LNCAP (cell line): ENCODE measurements at regions not wholly inside any gene's neighbourhood (a gene's known extent, or its start where the extent isn't known, plus 50 kb on each side); places are given as distances from the start of the nearest gene placed in this dataset.

Experiments used
- CTCF ChIP-seq: fragments of 450-650 bp; IDR thresholded peaks from 2 replicates; pipeline ENCODE4 v1.5.1; 2017; ENCODE audit warnings: mild to moderate bottlenecking

DNA sequence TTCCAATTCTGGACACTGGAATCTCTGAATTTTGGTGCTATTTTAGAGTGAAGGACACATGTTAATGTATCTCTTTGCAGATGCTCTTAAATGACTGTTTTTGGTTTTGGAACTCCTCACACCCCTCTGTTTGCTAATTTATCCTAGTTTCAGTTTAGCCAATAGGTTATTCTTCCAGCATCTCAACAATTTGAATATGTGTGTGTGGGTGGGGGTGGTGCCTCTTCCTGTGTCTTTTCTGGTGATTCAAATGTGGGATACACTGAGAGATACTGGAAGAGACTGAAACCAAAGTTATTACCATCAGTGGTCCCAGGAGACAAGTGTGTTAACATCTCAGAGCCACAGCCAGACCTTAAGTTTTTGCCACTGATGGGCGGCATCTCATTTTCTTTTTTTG, 1317.4 kb upstream of the TMEM132C start:
- TF ChIP-seq CTCF: no peak

- no peak for TF ChIP-seq CTCF
These were observed 1316.7 kb upstream of the TMEM132C start for GRCh38 chr12:126950266-126950665.

DNA sequence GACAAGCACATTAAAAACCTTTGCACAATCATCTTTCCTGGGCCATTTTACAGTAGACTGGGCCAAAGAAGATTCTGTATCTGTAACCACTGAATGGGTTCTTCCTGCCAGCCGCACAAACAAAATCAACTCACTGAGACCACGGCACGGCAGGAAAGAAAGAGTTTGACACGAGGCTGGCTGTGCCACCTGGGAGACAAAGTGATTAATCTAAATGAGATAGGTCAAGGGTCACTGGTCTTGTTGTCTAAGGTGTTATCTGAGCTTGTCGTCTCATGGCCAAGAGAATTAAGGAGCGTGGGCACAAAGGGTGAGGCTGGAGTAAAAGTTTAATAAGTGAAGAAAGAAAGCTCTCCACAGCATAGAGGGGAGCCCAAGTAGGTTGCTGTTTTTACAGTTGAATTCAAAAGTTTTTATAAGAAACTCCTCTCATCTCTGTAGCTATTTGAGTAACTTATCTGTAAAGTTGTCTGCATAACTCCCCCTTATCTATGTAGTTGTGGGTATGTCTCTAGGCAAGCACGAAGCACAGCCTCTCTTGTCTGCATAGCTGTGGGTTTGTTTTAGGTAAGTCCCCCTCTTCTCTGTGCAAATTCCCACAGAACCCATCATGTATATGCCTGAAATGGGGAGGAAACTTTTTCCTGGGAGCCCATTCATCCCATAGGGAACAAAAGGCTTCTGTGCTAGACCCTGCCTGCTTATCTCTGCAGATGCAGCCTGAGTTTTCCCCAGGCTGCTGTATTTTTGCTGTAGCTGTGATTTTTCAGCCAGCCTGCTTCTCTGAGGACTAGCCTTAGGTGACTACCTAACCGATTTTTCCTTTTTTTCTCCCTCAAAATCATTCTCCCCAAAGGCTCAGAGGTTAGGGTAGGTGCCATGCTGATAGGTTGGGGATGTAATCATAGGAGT, 1314.6 kb upstream of the TMEM132C start:
- no peak for TF ChIP-seq CTCF

DNA sequence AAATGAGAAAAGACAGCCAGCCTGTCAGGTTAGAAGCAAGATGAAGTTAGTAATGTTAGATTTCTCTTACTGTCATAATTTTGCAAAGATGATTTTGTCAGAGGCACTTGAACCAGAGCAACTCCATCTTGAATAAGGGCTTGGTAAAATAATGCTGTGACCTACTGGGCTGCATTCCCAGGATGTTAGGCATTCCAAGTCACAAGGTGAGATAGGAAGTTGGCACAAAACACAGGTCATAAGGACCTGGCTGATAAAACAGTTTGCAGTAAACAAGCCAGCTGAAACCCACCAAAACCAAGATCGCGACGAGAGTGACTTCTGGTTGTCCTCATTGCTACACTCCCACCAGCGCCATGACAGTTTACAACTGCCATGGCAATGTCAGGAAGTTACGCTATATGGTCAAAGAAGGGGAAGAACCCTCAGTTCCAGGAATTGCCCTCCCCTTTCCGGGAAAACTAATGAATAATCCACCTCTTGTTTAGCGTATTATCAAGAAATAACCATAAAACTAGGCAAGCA, 1313.5 kb upstream of the TMEM132C start:
- TF ChIP-seq CTCF: no peak

DNA sequence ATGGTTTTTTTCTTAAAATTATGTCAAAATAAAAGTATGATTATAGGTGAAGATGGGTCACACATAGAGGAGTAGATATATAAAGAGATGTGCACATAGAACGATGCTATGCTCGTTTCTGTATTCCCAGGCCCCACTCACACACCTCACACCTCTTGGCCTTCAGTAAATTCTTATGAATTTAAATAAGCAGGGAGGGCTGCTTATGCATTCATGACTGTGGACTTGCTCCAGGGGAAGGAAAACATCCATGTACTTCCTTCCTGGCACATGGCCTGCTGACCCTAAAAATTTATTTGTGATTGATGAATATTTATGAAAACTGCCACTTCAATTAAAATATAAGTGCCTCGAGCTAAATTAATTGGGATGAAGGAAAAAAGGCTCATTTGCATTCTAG, 1306.7 kb upstream of the TMEM132C start:
- no peak for TF ChIP-seq CTCF

DNA sequence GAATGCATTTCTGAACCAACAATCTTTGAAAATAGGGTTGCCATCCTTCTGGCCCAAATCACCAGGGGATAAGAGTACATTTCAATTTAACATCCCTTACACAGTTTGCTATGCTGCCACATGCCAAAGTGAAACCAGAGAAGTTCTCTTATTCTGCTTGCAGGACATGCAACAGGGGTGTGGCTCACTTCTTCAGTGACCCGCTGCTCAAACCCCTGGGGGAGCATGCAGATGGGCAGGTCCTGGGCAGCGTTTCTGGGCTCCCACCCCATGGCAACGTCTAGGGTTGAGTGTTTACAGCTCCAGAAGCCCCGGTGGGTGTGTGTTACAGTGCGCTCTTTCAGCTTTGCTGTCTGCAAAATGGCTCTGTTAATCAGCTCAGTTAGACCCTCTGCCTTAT, 1306.3 kb upstream of the TMEM132C start:
- TF ChIP-seq CTCF: no peak

- TF ChIP-seq CTCF: no peak
These were observed 1303.1 kb upstream of the TMEM132C start for GRCh38 chr12:126963825-126964224.
